GM12874 (cell line): ENCODE measurements at regions not wholly inside any gene's neighbourhood (a gene's known extent, or its start where the extent isn't known, plus 50 kb on each side); places are given as distances from the start of the nearest gene placed in this dataset.

Source experiments
- CTCF ChIP-seq: IDR thresholded peaks from 2 replicates; pipeline ENCODE4 v1.5.1; 2011; ENCODE audit warnings: low read depth, mild to moderate bottlenecking, control low read depth, low read length, moderate library complexity; ENCODE audit not compliant: insufficient read depth

DNA sequence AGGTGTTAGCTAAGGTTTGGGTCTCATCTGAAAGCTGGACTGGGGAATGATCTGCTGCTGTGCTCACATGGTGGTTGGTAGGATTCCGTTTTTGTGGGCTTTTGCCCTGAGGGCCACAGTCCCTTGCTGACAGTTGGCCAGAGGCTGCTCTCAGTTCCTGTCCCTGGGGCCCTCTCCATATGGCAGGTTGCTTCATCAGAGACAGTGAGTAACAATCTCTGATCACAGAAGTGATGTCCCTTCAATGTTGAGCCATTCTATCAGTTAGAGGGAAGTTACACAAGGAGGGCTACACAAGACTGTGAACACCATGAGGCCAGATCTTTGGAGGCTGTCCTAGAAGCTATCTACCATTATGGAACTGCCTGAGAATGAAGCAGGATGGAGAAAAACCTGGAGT, 137.2 kb downstream of the AACS start:
- TF ChIP-seq CTCF = no peak

GRCh38 chr12:125203145-125203765, 138.0 kb downstream of the AACS start:
- TF ChIP-seq CTCF = peak; percentile 48; the same call in 1 of the 2 replicates

GRCh38 chr12:125205386-125205785, 140.2 kb downstream of the AACS start:
- TF ChIP-seq CTCF = no peak

- TF ChIP-seq CTCF = no peak
Observed at GRCh38 chr12:125206711-125207110, 141.5 kb downstream of the AACS start.

GRCh38 chr12:125208334-125208733, 143.1 kb downstream of the AACS start:
- no peak for TF ChIP-seq CTCF

DNA sequence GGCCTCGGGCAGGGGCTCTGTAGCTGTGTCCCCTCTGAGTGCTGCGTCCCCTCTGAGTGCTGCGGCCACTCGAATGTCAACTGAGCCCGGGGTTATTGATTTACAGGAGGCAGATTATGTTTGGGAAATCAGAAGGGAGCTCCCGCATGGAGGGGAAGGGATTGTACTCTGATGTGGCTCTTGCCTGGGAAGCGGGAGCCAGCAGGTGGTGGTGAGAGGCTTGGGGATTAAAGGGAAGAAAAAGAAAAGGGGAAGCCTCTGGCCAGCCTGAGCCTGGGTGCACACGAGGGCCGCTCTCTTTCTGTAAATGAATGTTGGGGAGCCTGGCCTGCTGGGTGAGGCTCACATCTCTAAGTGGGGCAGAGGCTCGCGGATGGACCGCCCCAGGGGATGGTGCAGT, 143.7 kb downstream of the AACS start:
- TF ChIP-seq CTCF = no peak

GRCh38 chr12:125210104-125210755, 145.0 kb downstream of the AACS start:
- no peak for TF ChIP-seq CTCF
